NB4 (cell line): ENCODE measurements at regions not wholly inside any gene's neighbourhood (a gene's known extent, or its start where the extent isn't known, plus 50 kb on each side); places are given as distances from the start of the nearest gene placed in this dataset.

Source experiments
- CTCF ChIP-seq: IDR thresholded peaks from one replicate; pipeline ENCODE4 v1.5.1; 2012; ENCODE audit warnings: low read depth, low read length
- POLR2A ChIP-seq: IDR thresholded peaks from 2 replicates; pipeline ENCODE4 v1.6.1; 2011; ENCODE audit warnings: mild to moderate bottlenecking; ENCODE audit not compliant: insufficient read length; ENCODE audit errors: extremely low read depth

- TF ChIP-seq POLR2A (no peak), CTCF (no peak)
Observed at GRCh38 chr5:123943151-123943550, 431.2 kb downstream of the CSNK1G3 start.
